ENCODE measurements at regions not wholly inside any gene's neighbourhood (a gene's known extent, or its start where the extent isn't known, plus 50 kb on each side); places are given as distances from the start of the nearest gene placed in this dataset.

DNA sequence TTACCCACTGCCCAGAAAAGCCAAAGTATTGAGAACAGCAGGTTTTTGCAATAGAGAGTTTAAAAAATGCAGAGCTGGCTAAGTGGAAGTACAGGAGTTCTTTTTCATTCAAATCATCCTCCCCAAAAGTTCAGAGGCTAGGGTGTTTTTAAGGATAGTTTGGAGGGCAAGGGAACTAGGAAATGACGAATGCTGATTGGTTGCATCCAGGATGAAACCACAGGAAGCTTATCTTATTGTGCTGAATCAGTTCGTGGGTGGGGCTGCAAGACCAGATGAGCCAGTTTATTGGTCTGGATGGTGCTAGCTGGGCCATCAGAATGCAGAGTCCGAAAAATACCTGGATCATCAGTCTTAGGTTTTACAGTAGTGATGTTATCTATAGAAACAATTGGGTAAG is 1427.1 kb downstream of the LRRC4C start:
- H3F3A ChIP-seq (replicated peaks; ENCODE audit: insufficient read depth) = no peaks in the 10 kb centered on the region
- no peak overlapping the region for H3K4me2 ChIP-seq
- no peaks in the 10 kb centered on the region for H4K20me1 ChIP-seq (ENCODE audit: insufficient read depth)
- no peak overlapping the region for H3K27ac ChIP-seq (ENCODE audit: low read depth in 2 of 2, low read length in 1 of 2)
- H3K4me3 ChIP-seq (ENCODE audit: low read depth in 2 of 2, low read length in 1 of 2) = no peak overlapping the region
- no peaks in the 10 kb centered on the region for H3K9me3 ChIP-seq
- 0% methylated on average over 3 of the region's 3 CpGs for WGBS (ENCODE audit: low lambda C conversion rate)
- no peaks in the 10 kb centered on the region for H3K9me2 ChIP-seq
- CTCF ChIA-PET = no interaction called here
- H2AFZ ChIP-seq (ENCODE audit: low read depth) = no peak overlapping the region
- H3K4me1 ChIP-seq (ENCODE audit: control insufficient read depth in 1 of 2, insufficient read depth in 2 of 2, low read depth in 1 of 2, low read length in 1 of 2) = no peaks in the 10 kb centered on the region
- no peak overlapping the region for H3K9ac ChIP-seq
- H3K79me2 ChIP-seq (ENCODE audit: insufficient read depth) = no peaks in the 10 kb centered on the region
- TF ChIP-seq, protein P1, sequence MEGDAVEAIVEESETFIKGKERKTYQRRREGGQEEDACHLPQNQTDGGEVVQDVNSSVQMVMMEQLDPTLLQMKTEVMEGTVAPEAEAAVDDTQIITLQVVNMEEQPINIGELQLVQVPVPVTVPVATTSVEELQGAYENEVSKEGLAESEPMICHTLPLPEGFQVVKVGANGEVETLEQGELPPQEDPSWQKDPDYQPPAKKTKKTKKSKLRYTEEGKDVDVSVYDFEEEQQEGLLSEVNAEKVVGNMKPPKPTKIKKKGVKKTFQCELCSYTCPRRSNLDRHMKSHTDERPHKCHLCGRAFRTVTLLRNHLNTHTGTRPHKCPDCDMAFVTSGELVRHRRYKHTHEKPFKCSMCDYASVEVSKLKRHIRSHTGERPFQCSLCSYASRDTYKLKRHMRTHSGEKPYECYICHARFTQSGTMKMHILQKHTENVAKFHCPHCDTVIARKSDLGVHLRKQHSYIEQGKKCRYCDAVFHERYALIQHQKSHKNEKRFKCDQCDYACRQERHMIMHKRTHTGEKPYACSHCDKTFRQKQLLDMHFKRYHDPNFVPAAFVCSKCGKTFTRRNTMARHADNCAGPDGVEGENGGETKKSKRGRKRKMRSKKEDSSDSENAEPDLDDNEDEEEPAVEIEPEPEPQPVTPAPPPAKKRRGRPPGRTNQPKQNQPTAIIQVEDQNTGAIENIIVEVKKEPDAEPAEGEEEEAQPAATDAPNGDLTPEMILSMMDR (IDR thresholded peaks at IDR 0.05) = no peak
- TF ChIP-seq RFX5 (IDR thresholded peaks at IDR 0.05; ENCODE audit: low read length) (no peak), TAF1 (IDR thresholded peaks at IDR 0.05; ENCODE audit: borderline replicate concordance, low read depth, low read length) (no peak), POLR2AphosphoS5 (IDR thresholded peaks at IDR 0.05; ENCODE audit: low read depth, low read length) (no peak), SMC3 (IDR thresholded peaks at IDR 0.05; ENCODE audit: low read depth, low read length) (no peak), TEAD4 (IDR thresholded peaks at IDR 0.05; ENCODE audit: borderline replicate concordance, insufficient read depth) (no peak), RAD21 (IDR thresholded peaks at IDR 0.05; ENCODE audit: low read length) (no peak), RXRA (IDR thresholded peaks at IDR 0.05; ENCODE audit: borderline replicate concordance, low read depth) (no peak)
- TF ChIP-seq, protein P2, sequence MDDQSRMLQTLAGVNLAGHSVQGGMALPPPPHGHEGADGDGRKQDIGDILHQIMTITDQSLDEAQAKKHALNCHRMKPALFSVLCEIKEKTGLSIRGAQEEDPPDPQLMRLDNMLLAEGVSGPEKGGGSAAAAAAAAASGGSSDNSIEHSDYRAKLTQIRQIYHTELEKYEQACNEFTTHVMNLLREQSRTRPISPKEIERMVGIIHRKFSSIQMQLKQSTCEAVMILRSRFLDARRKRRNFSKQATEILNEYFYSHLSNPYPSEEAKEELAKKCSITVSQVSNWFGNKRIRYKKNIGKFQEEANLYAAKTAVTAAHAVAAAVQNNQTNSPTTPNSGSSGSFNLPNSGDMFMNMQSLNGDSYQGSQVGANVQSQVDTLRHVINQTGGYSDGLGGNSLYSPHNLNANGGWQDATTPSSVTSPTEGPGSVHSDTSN (IDR thresholded peaks at IDR 0.05) = no peak
- TF ChIP-seq, protein P3, sequence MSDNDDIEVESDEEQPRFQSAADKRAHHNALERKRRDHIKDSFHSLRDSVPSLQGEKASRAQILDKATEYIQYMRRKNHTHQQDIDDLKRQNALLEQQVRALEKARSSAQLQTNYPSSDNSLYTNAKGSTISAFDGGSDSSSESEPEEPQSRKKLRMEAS (IDR thresholded peaks at IDR 0.05; ENCODE audit: low read depth) = no peak
- DNase-seq = no peak
- POLR2A ChIA-PET = no interaction called here
- H3K36me3 ChIP-seq (replicated peaks in 1 of 2; ENCODE audit: control insufficient read depth in 1 of 2, insufficient read depth in 2 of 2, low read length in 1 of 2) = no peaks in the 10 kb centered on the region
- no peaks in the 10 kb centered on the region for H3K27me3 ChIP-seq (ENCODE audit: insufficient read depth)

DNA sequence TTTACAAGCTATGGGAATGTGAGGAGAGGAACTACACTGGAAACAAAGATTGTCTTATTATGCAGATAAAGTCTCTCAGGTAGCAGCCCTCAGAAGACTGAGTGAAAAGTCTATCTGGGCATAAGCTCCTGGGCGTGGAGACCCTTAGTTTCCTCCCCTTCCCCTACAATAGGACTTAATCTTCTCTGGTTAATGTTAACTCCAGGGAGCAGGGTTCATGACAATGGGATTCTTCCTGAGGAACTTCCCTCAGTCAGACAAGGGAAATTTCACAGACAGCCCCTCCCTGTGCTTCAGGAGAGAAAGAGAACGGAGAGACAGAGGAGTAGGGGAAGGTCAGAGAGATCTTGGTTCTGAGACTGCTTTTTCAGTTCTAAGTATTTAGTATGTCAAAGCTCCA is 1428.6 kb downstream of the LRRC4C start:
- Histone ChIP-seq H2AFZ (ENCODE audit: low read depth) (no peak overlapping the region), H4K20me1 (ENCODE audit: insufficient read depth) (no peaks in the 10 kb centered on the region), H3K27me3 (ENCODE audit: insufficient read depth) (no peaks in the 10 kb centered on the region), H3K4me2 (no peak overlapping the region), H3K9me2 (no peaks in the 10 kb centered on the region), H3K4me1 (ENCODE audit: control insufficient read depth in 1 of 2, insufficient read depth in 2 of 2, low read depth in 1 of 2, low read length in 1 of 2) (no peaks in the 10 kb centered on the region), H3K9ac (no peak overlapping the region), H3K9me3 (no peaks in the 10 kb centered on the region), H3K79me2 (ENCODE audit: insufficient read depth) (no peaks in the 10 kb centered on the region), H3F3A (replicated peaks; ENCODE audit: insufficient read depth) (no peaks in the 10 kb centered on the region), H3K4me3 (ENCODE audit: low read depth in 2 of 2, low read length in 1 of 2) (no peak overlapping the region), H3K36me3 (replicated peaks in 1 of 2; ENCODE audit: control insufficient read depth in 1 of 2, insufficient read depth in 2 of 2, low read length in 1 of 2) (no peaks in the 10 kb centered on the region), H3K27ac (ENCODE audit: low read depth in 2 of 2, low read length in 1 of 2) (no peak overlapping the region)
- POLR2A ChIA-PET = no interaction called here
- no peak for TF ChIP-seq TCF12 (IDR thresholded peaks at IDR 0.05)
- no peak for TF ChIP-seq POLR2AphosphoS5 (IDR thresholded peaks at IDR 0.05; ENCODE audit: low read depth, low read length)
- no peak for TF ChIP-seq FOXJ3 (CRISPR knock-in tag; IDR thresholded peaks at IDR 0.05)
- TF ChIP-seq NRF1 (IDR thresholded peaks at IDR 0.05; ENCODE audit: low read depth, low read length) = no peak
- TF ChIP-seq ELF1 (IDR thresholded peaks at IDR 0.05) = no peak
- TF ChIP-seq RFX5 (IDR thresholded peaks at IDR 0.05; ENCODE audit: low read length) = no peak
- TF ChIP-seq EP300 (IDR thresholded peaks at IDR 0.05; ENCODE audit: borderline replicate concordance in 1 of 2, low read depth in 1 of 2, low read length in 1 of 2) = no peak
- TF ChIP-seq YY1 (IDR thresholded peaks at IDR 0.05; ENCODE audit: low read depth) = no peak
- no peak for TF ChIP-seq MEF2A (IDR thresholded peaks at IDR 0.05; ENCODE audit: borderline replicate concordance, low read depth)
- no peak for TF ChIP-seq JUND (IDR thresholded peaks at IDR 0.05)
- TF ChIP-seq, protein P4, sequence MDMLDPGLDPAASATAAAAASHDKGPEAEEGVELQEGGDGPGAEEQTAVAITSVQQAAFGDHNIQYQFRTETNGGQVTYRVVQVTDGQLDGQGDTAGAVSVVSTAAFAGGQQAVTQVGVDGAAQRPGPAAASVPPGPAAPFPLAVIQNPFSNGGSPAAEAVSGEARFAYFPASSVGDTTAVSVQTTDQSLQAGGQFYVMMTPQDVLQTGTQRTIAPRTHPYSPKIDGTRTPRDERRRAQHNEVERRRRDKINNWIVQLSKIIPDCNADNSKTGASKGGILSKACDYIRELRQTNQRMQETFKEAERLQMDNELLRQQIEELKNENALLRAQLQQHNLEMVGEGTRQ (IDR thresholded peaks at IDR 0.05; ENCODE audit: borderline replicate concordance, low read depth, low read length) = no peak
- no peak for TF ChIP-seq GABPA (IDR thresholded peaks at IDR 0.05; ENCODE audit: low read depth)
- CTCF ChIA-PET = no interaction called here
- DNase-seq = no peak
- WGBS (ENCODE audit: low lambda C conversion rate) = 11% methylated on average over 2 of the region's 2 CpGs

Measured in SK-N-SH (cell line).